HCT116 (cell line): ENCODE measurements at regions not wholly inside any gene's neighbourhood (a gene's known extent, or its start where the extent isn't known, plus 50 kb on each side); places are given as distances from the start of the nearest gene placed in this dataset.

ENCODE experiments used
- ATAC-seq: fragments of 200-7000 bp; cut with Tn5 transposase; 2 replicates; pipeline ENCODE4 v1.9.1; 2020; ENCODE audit warnings: mild to moderate bottlenecking, moderate library complexity
- BruUV-seq: library from RNA; stranded (reverse); fragments of 400-500 nt; replicated peaks from 2 replicates; lab custom pipeline; 2021; lab: Mats Ljungman, UMichigan
- CTCF ChIA-PET: fragments of 300-600 bp; sonication (Branson Sonifier 250); formaldehyde crosslinking; loops from one replicate; lab custom pipeline; 2021; ENCODE audit warnings: antibody characterized with exemption; lab: Charles Lee
- POLR2A ChIA-PET: fragments of 300-600, 350-600 bp; sonication (Branson Sonifier 250); formaldehyde crosslinking; loops from one replicate; lab custom pipeline; 2021; ENCODE audit warnings: antibody characterized with exemption; lab: Charles Lee
- RAD21 ChIA-PET, 2 experiments: fragments of 300-600 bp; sonication (Branson Sonifier 250); formaldehyde crosslinking; loops; one replicate each; lab custom pipeline; 2023; ENCODE audit warnings: low total read pairs in 2 of 2; ENCODE audit not compliant: uncharacterized antibody in 2 of 2, unreplicated experiment in 2 of 2, low non-redundant PET in 1 of 2; lab: Charles Lee
- DNase-seq: peaks from one replicate; pipeline ENCODE4 v3.0.0-alpha.2; 2010; ENCODE audit warnings: low read depth, low spot score
- H2AFZ ChIP-seq: fragments of 200-600 bp; shearing (Covaris generic), sonication (generic); 2 replicates; pipeline ENCODE4 v1.6.1; 2017; ENCODE audit warnings: low read depth, mixed run types, mixed read lengths, antibody characterized with exemption, low read length; ENCODE audit not compliant: poor library complexity, severe bottlenecking
- H3K27ac ChIP-seq: 2 replicates; pipeline ENCODE4 v1.5.1; 2012; ENCODE audit warnings: low read depth, low read length
- H3K27me3 ChIP-seq: fragments of 200-600 bp; sonication (generic); 2 replicates; pipeline ENCODE4 v1.6.1; 2016; ENCODE audit warnings: mixed run types, low read length, mixed read lengths; ENCODE audit not compliant: insufficient read depth
- H3K36me3 ChIP-seq, 2 experiments: fragments of 200-500 bp in 1 of 2; fragments of 200-600 bp in 1 of 2; sonication (Bioruptor generic) in 1 of 2; sonication (generic) in 1 of 2; 2 replicates each; pipeline versions ENCODE4 v1.5.1 to v1.6.1; 2014 to 2016; ENCODE audit warnings: low read length in 2 of 2, inconsistent platforms in 1 of 2, mixed read lengths in 1 of 2, mixed run types in 1 of 2; ENCODE audit not compliant: insufficient read depth in 2 of 2, control insufficient read depth in 1 of 2
- H3K4me1 ChIP-seq, 2 experiments: fragments of 200-600 bp in 1 of 2; sonication (generic) in 1 of 2; 2 replicates each; pipeline versions ENCODE4 v1.5.1 to v1.6.1; 2012 to 2017; ENCODE audit warnings: low read length in 2 of 2, inconsistent platforms in 1 of 2, mild to moderate bottlenecking in 1 of 2, mixed read lengths in 1 of 2, mixed run types in 1 of 2, moderate library complexity in 1 of 2; ENCODE audit not compliant: insufficient read depth in 2 of 2, control insufficient read depth in 1 of 2
- H3K4me2 ChIP-seq: fragments of 200-600 bp; sonication (generic); 2 replicates; pipeline ENCODE4 v1.6.1; 2017; ENCODE audit warnings: mixed run types, low read length, mixed read lengths
- H3K4me3 ChIP-seq, 2 experiments: fragments of 200-600 bp in 1 of 2; sonication (generic) in 1 of 2; replicated peaks in 1 of 2; 2 replicates each; pipeline ENCODE4 v1.5.1; 2011 to 2016; ENCODE audit warnings: low read length in 2 of 2, control low read depth in 1 of 2, low read depth in 1 of 2, mild to moderate bottlenecking in 1 of 2, mixed read lengths in 1 of 2, mixed run types in 1 of 2
- H3K79me2 ChIP-seq: fragments of 200-600 bp; sonication (generic); 2 replicates; pipeline ENCODE4 v1.6.1; 2017; ENCODE audit warnings: mild to moderate bottlenecking, mixed run types, low read length, moderate library complexity, mixed read lengths; ENCODE audit not compliant: insufficient read depth
- H3K9ac ChIP-seq: fragments of 200-600 bp; sonication (generic); 2 replicates; pipeline ENCODE4 v1.6.1; 2016; ENCODE audit warnings: low read length, mixed read lengths
- H3K9me2 ChIP-seq: fragments of 200-600 bp; sonication (generic), shearing (Covaris generic); 2 replicates; pipeline ENCODE4 v1.6.1; 2017; ENCODE audit warnings: mixed run types, mild to moderate bottlenecking, moderate library complexity; ENCODE audit not compliant: insufficient read depth
- H3K9me3 ChIP-seq, 2 experiments: fragments of 200-500 bp in 1 of 2; fragments of 200-600 bp in 1 of 2; sonication (Bioruptor generic) in 1 of 2; sonication (generic) in 1 of 2; 2 replicates each; pipeline ENCODE4 v1.6.1; 2014 to 2017; ENCODE audit warnings: low read length in 2 of 2, mixed read lengths in 2 of 2, inconsistent platforms in 1 of 2, low read depth in 1 of 2, mild to moderate bottlenecking in 1 of 2, mixed run types in 1 of 2, moderate library complexity in 1 of 2; ENCODE audit not compliant: control insufficient read depth in 1 of 2, insufficient read depth in 1 of 2
- H4K20me1 ChIP-seq: fragments of 200-600 bp; sonication (generic), shearing (Covaris generic); 2 replicates; pipeline ENCODE4 v1.6.1; 2017; ENCODE audit warnings: mixed run types, mild to moderate bottlenecking, moderate library complexity; ENCODE audit not compliant: insufficient read depth
- CBX3 ChIP-seq: IDR thresholded peaks from 2 replicates; pipeline ENCODE4 v1.6.1; 2012; ENCODE audit warnings: low read depth
- ELF1 ChIP-seq: IDR thresholded peaks from 2 replicates; pipeline ENCODE4 v1.6.1; 2012; ENCODE audit warnings: low read depth, borderline replicate concordance
- EZH2 ChIP-seq: fragments of 200-600 bp; sonication (generic); IDR thresholded peaks from 2 replicates; pipeline ENCODE4 v1.6.1; 2017; ENCODE audit warnings: antibody characterized with exemption, mixed run types
- EZH2phosphoT487 ChIP-seq: fragments of 200-600 bp; IDR thresholded peaks from 2 replicates; pipeline ENCODE4 v1.6.1; 2018; ENCODE audit warnings: antibody characterized with exemption, borderline replicate concordance
- FOSL1 ChIP-seq: IDR thresholded peaks from 2 replicates; pipeline ENCODE4 v1.6.1; 2012; ENCODE audit warnings: low read depth
- POLR2AphosphoS5 ChIP-seq: IDR thresholded peaks from 2 replicates; pipeline ENCODE4 v1.6.1; 2011; ENCODE audit warnings: mild to moderate bottlenecking, low read depth, low read length, moderate library complexity
- RAD21 ChIP-seq: IDR thresholded peaks from 2 replicates; pipeline ENCODE4 v1.6.1; 2012; ENCODE audit warnings: low read depth, mild to moderate bottlenecking
- SIN3A ChIP-seq: IDR thresholded peaks from 2 replicates; pipeline ENCODE4 v1.6.1; 2012; ENCODE audit warnings: low read depth
- SP1 ChIP-seq: IDR thresholded peaks from 2 replicates; pipeline ENCODE4 v1.6.1; 2012; ENCODE audit warnings: low read depth
- SRF ChIP-seq: IDR thresholded peaks from 2 replicates; pipeline ENCODE4 v1.6.1; 2012; ENCODE audit warnings: low read depth
- TCF7L2 ChIP-seq: IDR thresholded peaks from 2 replicates; pipeline ENCODE4 v1.7.0; 2011; ENCODE audit warnings: borderline replicate concordance, inconsistent platforms; ENCODE audit not compliant: insufficient read depth, insufficient read length; ENCODE audit errors: extremely low read depth
- intact Hi-C: fragments of 100-400 bp; cut with micrococcal nuclease; formaldehyde crosslinking; loops from 2 replicates; pipeline ENCODE4 v1.10.0; 2022
- TF ChIP-seq, protein P1 (sequence below): IDR thresholded peaks from 2 replicates; pipeline ENCODE4 v1.6.1; 2011; ENCODE audit warnings: mild to moderate bottlenecking, low read length, moderate library complexity; ENCODE audit not compliant: insufficient replicate concordance; ENCODE audit errors: extremely low read depth
- TF ChIP-seq, protein P2 (sequence below): IDR thresholded peaks from 2 replicates; pipeline ENCODE4 v1.6.1; 2012

DNA sequence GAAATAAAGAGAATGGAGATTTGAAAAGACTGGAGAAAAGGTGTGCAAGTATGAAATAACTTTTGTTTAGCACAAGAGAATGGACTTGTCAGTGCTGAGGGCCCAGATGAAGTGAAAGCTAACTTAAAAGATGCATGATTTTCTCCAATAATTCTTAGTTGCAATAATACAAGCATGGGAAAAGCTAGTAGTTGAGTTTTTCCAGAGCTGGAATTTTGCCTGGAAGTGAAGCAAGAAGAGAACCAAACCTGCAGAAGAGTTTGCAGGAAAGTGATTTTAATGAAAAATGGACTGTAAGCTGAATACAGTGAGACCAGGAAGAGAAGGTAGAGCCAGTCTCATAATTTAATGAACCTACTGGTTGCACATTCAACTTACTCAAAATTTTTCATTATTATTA, 69.3 kb upstream of the FSCB start:
- ChIA-PET POLR2A (no interaction called here), RAD21 (no interaction called here), CTCF (no interaction called here)
- no peaks in the 10 kb centered on the region for H3K27me3 ChIP-seq
- no peaks in the 10 kb centered on the region for H3K4me1 ChIP-seq
- TF ChIP-seq CBX3, result no peak
- TF ChIP-seq EZH2phosphoT487, result no peak
- TF ChIP-seq ELF1, result no peak
- no peak for TF ChIP-seq POLR2AphosphoS5
- TF ChIP-seq RAD21, result no peak
- TF ChIP-seq EZH2, result no peak
- TF ChIP-seq SP1, result no peak
- ATAC-seq (no peak), DNase-seq (no peak)
- no peak overlapping the region for H2AFZ ChIP-seq
- no peaks in the 10 kb centered on the region for H3K9me2 ChIP-seq
- no peaks in the 10 kb centered on the region for H3K36me3 ChIP-seq
- intact Hi-C loops, result no loop called here
- no peak overlapping the region for H3K4me3 ChIP-seq
- no peak overlapping the region for H3K4me2 ChIP-seq
- no peak overlapping the region for H3K27ac ChIP-seq
- H4K20me1 ChIP-seq, result no peaks in the 10 kb centered on the region
- no peaks in the 10 kb centered on the region for H3K79me2 ChIP-seq
- no peak overlapping the region for H3K9ac ChIP-seq
- no peaks in the 10 kb centered on the region for H3K9me3 ChIP-seq
- no TSS peak for BruUV-seq

DNA sequence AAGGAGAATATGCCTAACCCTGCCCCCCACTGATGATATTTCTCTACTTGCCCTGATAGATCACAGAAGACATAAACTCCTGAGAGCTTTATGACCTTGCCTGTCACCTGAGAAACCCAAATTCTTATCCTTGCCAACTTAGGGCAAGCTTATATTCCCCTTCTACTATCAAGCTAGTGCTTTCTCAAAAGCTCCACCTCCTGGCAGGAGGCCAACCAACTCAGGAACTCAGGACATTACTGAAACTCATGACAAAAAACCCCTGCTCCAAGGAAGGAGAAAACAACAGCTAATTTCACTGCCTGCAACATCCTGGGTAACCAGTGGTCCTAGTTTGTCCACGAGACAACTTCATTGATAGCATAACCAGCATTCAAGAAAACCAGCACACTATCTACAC, 60.9 kb upstream of the FSCB start:
- DNase-seq (no peak), ATAC-seq (no peak)
- Histone ChIP-seq H3K4me1 (no peaks in the 10 kb centered on the region), H3K9me3 (no peaks in the 10 kb centered on the region), H3K36me3 (no peaks in the 10 kb centered on the region), H3K9me2 (no peaks in the 10 kb centered on the region), H3K9ac (no peak overlapping the region), H4K20me1 (no peaks in the 10 kb centered on the region), H3K4me3 (no peak overlapping the region), H3K27ac (no peak overlapping the region), H3K27me3 (no peaks in the 10 kb centered on the region), H2AFZ (no peak overlapping the region), H3K4me2 (no peak overlapping the region), H3K79me2 (no peaks in the 10 kb centered on the region)
- POLR2A ChIA-PET, result no interaction called here
- CTCF ChIA-PET, result no interaction called here
- RAD21 ChIA-PET, result no interaction called here
- BruUV-seq, result no TSS peak
- TF ChIP-seq EZH2phosphoT487 (no peak), SIN3A (no peak), TCF7L2 (no peak), RAD21 (no peak), POLR2AphosphoS5 (no peak), FOSL1 (no peak), SRF (no peak), ELF1 (no peak)
- TF ChIP-seq, protein P1, sequence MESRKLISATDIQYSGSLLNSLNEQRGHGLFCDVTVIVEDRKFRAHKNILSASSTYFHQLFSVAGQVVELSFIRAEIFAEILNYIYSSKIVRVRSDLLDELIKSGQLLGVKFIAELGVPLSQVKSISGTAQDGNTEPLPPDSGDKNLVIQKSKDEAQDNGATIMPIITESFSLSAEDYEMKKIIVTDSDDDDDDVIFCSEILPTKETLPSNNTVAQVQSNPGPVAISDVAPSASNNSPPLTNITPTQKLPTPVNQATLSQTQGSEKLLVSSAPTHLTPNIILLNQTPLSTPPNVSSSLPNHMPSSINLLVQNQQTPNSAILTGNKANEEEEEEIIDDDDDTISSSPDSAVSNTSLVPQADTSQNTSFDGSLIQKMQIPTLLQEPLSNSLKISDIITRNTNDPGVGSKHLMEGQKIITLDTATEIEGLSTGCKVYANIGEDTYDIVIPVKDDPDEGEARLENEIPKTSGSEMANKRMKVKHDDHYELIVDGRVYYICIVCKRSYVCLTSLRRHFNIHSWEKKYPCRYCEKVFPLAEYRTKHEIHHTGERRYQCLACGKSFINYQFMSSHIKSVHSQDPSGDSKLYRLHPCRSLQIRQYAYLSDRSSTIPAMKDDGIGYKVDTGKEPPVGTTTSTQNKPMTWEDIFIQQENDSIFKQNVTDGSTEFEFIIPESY, result no peak
- TF ChIP-seq, protein P2, sequence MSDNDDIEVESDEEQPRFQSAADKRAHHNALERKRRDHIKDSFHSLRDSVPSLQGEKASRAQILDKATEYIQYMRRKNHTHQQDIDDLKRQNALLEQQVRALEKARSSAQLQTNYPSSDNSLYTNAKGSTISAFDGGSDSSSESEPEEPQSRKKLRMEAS, result no peak
- intact Hi-C loops, result no loop called here
